ENCODE measurements at regions not wholly inside any gene's neighbourhood (a gene's known extent, or its start where the extent isn't known, plus 50 kb on each side); places are given as distances from the start of the nearest gene placed in this dataset.

DNA sequence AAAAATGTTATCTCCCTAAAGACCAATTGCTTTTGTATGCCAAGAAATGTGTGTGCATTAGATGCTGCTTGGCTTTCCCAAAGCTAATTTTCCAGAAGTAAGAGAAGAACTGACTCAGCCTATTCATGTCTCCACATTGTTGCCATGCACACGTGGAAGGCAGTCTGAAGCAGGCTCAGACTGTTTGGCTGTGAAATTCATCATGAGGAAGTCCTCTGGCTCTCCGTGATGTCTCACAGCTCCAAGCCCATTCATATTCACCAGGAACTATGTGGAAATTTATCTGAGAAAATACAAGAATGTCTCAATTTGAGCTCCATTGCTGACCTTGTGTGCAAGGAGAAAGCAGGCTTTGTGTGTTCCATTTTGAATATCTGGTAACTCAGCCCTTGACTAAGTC, 1022.2 kb upstream of the GJE1 start:
- H3K4me3 ChIP-seq (ENCODE audit: low read length in 2 of 2), result no peak overlapping the region
- H3K27ac ChIP-seq (ENCODE audit: low read depth in 1 of 2, low read length in 1 of 2), result no peak overlapping the region
- H3K9me3 ChIP-seq (ENCODE audit: control insufficient read depth in 2 of 2, insufficient read depth in 1 of 2, low read length in 1 of 2), result no peaks in the 10 kb centered on the region
- no peaks in the 10 kb centered on the region for H3K4me1 ChIP-seq (ENCODE audit: control insufficient read depth in 2 of 2, insufficient read depth in 2 of 2, low read length in 2 of 2)
- no peaks in the 10 kb centered on the region for H3K36me3 ChIP-seq (ENCODE audit: control insufficient read depth in 2 of 2, insufficient read depth in 2 of 2, low read length in 1 of 2)
- WGBS, result 87% methylated on average over 2 of the region's 2 CpGs
- no peak for DNase-seq (ENCODE audit: low read depth in 6 of 9, low spot score in 9 of 9)
- no peaks in the 10 kb centered on the region for H3K27me3 ChIP-seq (ENCODE audit: control insufficient read depth in 2 of 2, insufficient read depth in 1 of 2, low read length in 1 of 2)

DNA sequence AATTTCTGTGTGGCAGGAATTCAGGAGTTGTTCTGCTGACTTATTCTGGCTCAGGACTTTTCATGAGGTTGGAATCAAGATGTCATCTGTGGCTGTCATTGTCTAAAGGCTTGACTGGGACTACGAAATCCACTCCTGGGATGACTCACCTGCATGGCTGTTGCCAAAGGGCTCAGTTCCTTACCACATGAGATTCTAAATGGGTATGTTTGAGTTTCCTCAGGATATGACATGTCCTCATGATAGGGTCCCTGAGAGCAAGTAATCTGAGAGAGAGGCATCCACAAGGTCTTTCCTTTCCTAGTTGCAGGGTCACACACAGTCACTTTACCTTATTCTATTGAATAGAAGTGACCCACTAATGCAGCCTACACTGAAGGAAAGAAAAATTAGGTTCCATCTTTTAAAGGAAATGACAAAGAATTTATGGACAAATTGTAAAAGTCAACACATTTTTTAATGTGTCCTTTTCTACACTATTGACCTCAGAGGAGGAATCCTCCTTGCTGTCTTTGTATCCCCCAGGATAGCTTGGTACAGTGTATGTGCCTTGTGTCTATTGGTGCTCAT, 1025.0 kb upstream of the GJE1 start:
- no peak for DNase-seq (ENCODE audit: low read depth in 6 of 9, low spot score in 9 of 9)
- 40% methylated on average over 1 of the region's 1 CpG for WGBS
- Histone ChIP-seq H3K4me1 (ENCODE audit: control insufficient read depth in 2 of 2, insufficient read depth in 2 of 2, low read length in 2 of 2) (no peaks in the 10 kb centered on the region), H3K36me3 (ENCODE audit: control insufficient read depth in 2 of 2, insufficient read depth in 2 of 2, low read length in 1 of 2) (no peaks in the 10 kb centered on the region), H3K27ac (ENCODE audit: low read depth in 1 of 2, low read length in 1 of 2) (no peak overlapping the region), H3K27me3 (ENCODE audit: control insufficient read depth in 2 of 2, insufficient read depth in 1 of 2, low read length in 1 of 2) (no peaks in the 10 kb centered on the region), H3K9me3 (ENCODE audit: control insufficient read depth in 2 of 2, insufficient read depth in 1 of 2, low read length in 1 of 2) (no peaks in the 10 kb centered on the region), H3K4me3 (ENCODE audit: low read length in 2 of 2) (no peak overlapping the region)

DNA sequence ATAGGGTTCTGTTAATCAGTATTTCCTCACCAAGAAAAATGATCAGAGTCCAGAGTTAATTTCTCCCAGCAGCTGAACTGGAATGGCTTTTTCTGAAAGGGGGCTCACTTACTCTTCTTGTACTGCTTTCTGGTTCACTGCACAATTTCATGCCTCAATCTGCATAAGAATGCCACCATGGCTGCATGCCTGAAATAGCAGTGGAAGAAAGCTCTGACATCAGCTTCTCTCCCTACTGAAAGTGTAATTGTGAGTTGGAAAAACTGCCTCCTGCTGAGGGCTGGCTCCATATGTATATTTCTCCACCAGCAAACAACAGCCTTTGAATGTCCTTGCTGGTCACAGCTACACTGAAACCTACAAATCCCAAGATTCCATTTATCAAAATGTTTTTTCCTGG, 1027.2 kb upstream of the GJE1 start:
- DNase-seq (ENCODE audit: low read depth in 6 of 9, low spot score in 9 of 9), result no peak
- Histone ChIP-seq H3K27ac (ENCODE audit: low read depth in 1 of 2, low read length in 1 of 2) (no peak overlapping the region), H3K9me3 (ENCODE audit: control insufficient read depth in 2 of 2, insufficient read depth in 1 of 2, low read length in 1 of 2) (no peaks in the 10 kb centered on the region), H3K27me3 (ENCODE audit: control insufficient read depth in 2 of 2, insufficient read depth in 1 of 2, low read length in 1 of 2) (no peaks in the 10 kb centered on the region), H3K36me3 (ENCODE audit: control insufficient read depth in 2 of 2, insufficient read depth in 2 of 2, low read length in 1 of 2) (no peaks in the 10 kb centered on the region), H3K4me1 (ENCODE audit: control insufficient read depth in 2 of 2, insufficient read depth in 2 of 2, low read length in 2 of 2) (no peaks in the 10 kb centered on the region), H3K4me3 (ENCODE audit: low read length in 2 of 2) (no peak overlapping the region)

DNA sequence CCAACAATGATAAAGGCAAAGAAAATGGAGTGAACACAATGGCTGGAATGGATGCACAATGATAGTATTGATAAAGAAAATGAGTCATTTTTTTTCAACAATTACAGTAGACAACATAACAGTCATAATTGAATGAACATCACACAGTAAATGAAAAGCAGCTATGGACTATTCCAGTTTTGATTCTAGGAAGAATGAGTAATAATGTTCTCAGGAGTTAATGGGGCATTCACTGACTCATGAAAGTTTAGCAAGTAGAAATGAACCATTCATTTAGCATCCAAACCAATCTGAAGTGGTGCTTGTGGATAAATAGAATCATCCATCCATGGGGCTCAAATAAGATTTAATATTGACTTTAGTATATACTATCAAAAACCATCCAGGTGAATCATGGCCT, 1029.5 kb upstream of the GJE1 start:
- DNase-seq (ENCODE audit: low read depth in 6 of 9, low spot score in 9 of 9), result no peak
- H3K27me3 ChIP-seq (ENCODE audit: control insufficient read depth in 2 of 2, insufficient read depth in 1 of 2, low read length in 1 of 2), result no peaks in the 10 kb centered on the region

DNA sequence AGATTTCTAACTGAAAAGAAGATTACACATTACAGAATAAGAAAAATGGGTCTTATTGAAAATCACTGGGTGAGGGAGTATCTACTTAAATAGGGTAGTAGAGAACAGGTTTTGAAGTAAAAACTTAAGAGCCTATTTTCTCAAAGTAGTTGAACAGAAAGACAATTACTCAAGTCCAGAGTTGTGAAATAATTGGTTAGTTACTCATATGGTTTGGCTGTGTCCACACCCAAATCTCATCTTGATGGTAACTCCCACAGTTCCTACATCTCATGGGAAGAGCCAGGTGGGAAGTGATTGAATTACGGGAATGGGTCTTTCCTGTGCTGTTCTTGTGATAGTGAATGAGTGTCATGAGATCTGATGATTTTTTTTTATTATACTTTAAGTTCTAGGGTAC, 1035.3 kb upstream of the GJE1 start:
- WGBS, result 74% methylated on average over 1 of the region's 1 CpG
- Histone ChIP-seq H3K4me1 (ENCODE audit: control insufficient read depth in 2 of 2, insufficient read depth in 2 of 2, low read length in 2 of 2) (no peaks in the 10 kb centered on the region), H3K36me3 (ENCODE audit: control insufficient read depth in 2 of 2, insufficient read depth in 2 of 2, low read length in 1 of 2) (no peaks in the 10 kb centered on the region), H3K9me3 (ENCODE audit: control insufficient read depth in 2 of 2, insufficient read depth in 1 of 2, low read length in 1 of 2) (peaks cover 0 to 7% of the 10 kb centered on the region in 2 donors), H3K27me3 (ENCODE audit: control insufficient read depth in 2 of 2, insufficient read depth in 1 of 2, low read length in 1 of 2) (no peaks in the 10 kb centered on the region), H3K27ac (ENCODE audit: low read depth in 1 of 2, low read length in 1 of 2) (no peak overlapping the region), H3K4me3 (ENCODE audit: low read length in 2 of 2) (no peak overlapping the region)
- no peak for DNase-seq (ENCODE audit: low read depth in 6 of 9, low spot score in 9 of 9)

More for the DNA sequence above, 1029.5 kb upstream of the GJE1 start:
- H3K4me3 ChIP-seq (ENCODE audit: low read length in 2 of 2), result no peak overlapping the region
- no peaks in the 10 kb centered on the region for H3K36me3 ChIP-seq (ENCODE audit: control insufficient read depth in 2 of 2, insufficient read depth in 2 of 2, low read length in 1 of 2)
- H3K4me1 ChIP-seq (ENCODE audit: control insufficient read depth in 2 of 2, insufficient read depth in 2 of 2, low read length in 2 of 2), result no peaks in the 10 kb centered on the region
- H3K27ac ChIP-seq (ENCODE audit: low read depth in 1 of 2, low read length in 1 of 2), result no peak overlapping the region
- peaks cover 0 to 7% of the 10 kb centered on the region in 2 donors for H3K9me3 ChIP-seq (ENCODE audit: control insufficient read depth in 2 of 2, insufficient read depth in 1 of 2, low read length in 1 of 2)

DNA sequence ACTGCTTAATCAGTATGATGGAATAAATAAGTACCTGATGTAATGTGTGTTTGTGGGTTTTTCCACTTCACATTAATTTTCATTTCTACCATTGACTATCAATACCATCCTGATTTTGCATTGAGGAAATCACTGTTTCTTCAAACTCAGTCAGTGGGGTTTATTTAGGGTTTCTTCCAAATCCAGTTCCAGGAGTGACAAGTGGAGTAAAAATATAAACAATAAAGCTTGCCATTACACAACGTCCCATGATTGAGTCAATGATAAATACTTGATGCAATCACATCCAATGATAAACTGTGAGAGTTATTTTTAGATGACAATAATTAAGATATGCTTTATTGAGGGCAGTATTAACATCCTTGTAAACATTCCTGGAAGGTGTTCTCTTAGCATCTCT, 1037.4 kb upstream of the GJE1 start:
- H3K36me3 ChIP-seq (ENCODE audit: control insufficient read depth in 2 of 2, insufficient read depth in 2 of 2, low read length in 1 of 2), result no peaks in the 10 kb centered on the region
- H3K27me3 ChIP-seq (ENCODE audit: control insufficient read depth in 2 of 2, insufficient read depth in 1 of 2, low read length in 1 of 2), result no peaks in the 10 kb centered on the region
- DNase-seq (ENCODE audit: low read depth in 6 of 9, low spot score in 9 of 9), result no peak
- no peak overlapping the region for H3K4me3 ChIP-seq (ENCODE audit: low read length in 2 of 2)
- peaks cover 0 to 7% of the 10 kb centered on the region in 2 donors for H3K9me3 ChIP-seq (ENCODE audit: control insufficient read depth in 2 of 2, insufficient read depth in 1 of 2, low read length in 1 of 2)
- 85% methylated on average over 1 of the region's 1 CpG for WGBS
- no peaks in the 10 kb centered on the region for H3K4me1 ChIP-seq (ENCODE audit: control insufficient read depth in 2 of 2, insufficient read depth in 2 of 2, low read length in 2 of 2)
- H3K27ac ChIP-seq (ENCODE audit: low read depth in 1 of 2, low read length in 1 of 2), result no peak overlapping the region

DNA sequence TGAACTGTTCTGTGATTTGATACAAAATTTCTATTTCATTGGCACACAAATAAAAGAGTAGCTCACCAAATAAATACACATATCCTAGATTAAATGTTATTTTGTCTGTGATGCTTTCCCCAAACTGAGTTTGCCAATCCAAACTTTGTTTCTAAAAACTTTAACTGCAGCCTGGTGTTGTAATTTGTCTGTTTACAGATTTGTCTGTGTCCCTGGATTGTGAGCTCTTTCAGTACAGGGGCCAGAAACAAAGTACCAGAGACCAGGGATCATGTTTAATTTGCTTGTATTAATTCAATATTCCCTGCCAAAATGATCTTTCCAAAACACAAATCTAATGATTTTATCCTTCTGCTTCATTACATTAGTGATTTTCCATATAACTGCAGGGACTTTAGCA, 1044.6 kb upstream of the GJE1 start:
- DNase-seq (ENCODE audit: low read depth in 6 of 9, low spot score in 9 of 9), result no peak
- Histone ChIP-seq H3K36me3 (ENCODE audit: control insufficient read depth in 2 of 2, insufficient read depth in 2 of 2, low read length in 1 of 2) (no peaks in the 10 kb centered on the region), H3K4me3 (ENCODE audit: low read length in 2 of 2) (no peak overlapping the region), H3K27ac (ENCODE audit: low read depth in 1 of 2, low read length in 1 of 2) (no peak overlapping the region), H3K9me3 (ENCODE audit: control insufficient read depth in 2 of 2, insufficient read depth in 1 of 2, low read length in 1 of 2) (no peaks in the 10 kb centered on the region), H3K27me3 (ENCODE audit: control insufficient read depth in 2 of 2, insufficient read depth in 1 of 2, low read length in 1 of 2) (no peaks in the 10 kb centered on the region), H3K4me1 (ENCODE audit: control insufficient read depth in 2 of 2, insufficient read depth in 2 of 2, low read length in 2 of 2) (no peaks in the 10 kb centered on the region)

DNA sequence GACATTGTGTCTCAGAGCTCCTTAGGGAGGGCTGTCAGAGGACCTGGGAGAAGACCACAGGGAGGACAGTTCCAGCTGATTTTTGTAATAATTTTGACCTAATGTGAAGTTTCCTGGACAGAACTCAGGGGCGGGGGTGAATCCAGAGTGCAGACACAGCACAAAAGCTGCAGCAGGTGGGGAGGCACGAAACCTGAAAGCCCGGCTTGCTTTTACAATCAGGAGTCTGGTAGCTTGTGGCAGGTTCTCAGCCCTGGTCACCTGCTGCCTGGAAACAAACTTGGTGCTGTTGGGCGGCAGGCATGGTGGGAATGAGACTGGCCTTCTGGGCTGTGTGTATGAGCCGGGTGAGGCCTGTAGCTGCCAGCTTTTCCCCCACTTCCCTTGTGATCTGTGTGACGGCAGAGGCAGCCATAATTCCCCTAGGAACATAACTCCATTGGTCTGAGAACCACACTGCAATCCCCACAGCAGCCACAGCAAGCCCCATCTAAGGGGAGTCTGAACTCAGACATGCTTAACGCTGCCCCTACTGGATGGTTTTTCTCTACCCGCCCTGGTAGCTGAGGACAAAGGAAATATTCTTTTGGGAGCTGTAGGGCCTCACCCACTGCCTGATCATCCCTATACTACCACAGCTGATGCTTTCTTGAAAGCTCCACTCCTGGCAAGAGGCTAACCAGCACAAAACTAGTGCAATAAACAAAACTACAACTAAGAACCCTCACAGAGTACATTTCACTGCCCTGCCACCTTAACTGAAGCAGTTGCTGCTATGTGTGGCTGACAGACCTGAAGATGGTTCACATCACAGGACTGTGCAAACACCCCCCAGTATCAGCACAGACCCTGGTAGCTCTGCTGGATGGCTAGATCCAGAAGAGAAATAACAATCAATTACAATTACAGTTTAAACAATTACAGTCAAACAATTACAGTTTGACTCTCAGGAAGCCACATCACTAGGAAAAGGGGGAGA, 1055.1 kb upstream of the GJE1 start:
- H3K9me3 ChIP-seq (ENCODE audit: control insufficient read depth in 2 of 2, insufficient read depth in 1 of 2, low read length in 1 of 2), result peaks cover 0 to 9% of the 10 kb centered on the region in 2 donors
- H3K36me3 ChIP-seq (ENCODE audit: control insufficient read depth in 2 of 2, insufficient read depth in 2 of 2, low read length in 1 of 2), result no peaks in the 10 kb centered on the region
- no peak overlapping the region for H3K4me3 ChIP-seq (ENCODE audit: low read length in 2 of 2)
- no peaks in the 10 kb centered on the region for H3K4me1 ChIP-seq (ENCODE audit: control insufficient read depth in 2 of 2, insufficient read depth in 2 of 2, low read length in 2 of 2)
- WGBS, result 95% methylated on average over 8 of the region's 8 CpGs
- peak in 1 of 9 donors; percentile 4 for DNase-seq (ENCODE audit: low read depth in 6 of 9, low spot score in 9 of 9)
- H3K27me3 ChIP-seq (ENCODE audit: control insufficient read depth in 2 of 2, insufficient read depth in 1 of 2, low read length in 1 of 2), result no peaks in the 10 kb centered on the region
- no peak overlapping the region for H3K27ac ChIP-seq (ENCODE audit: low read depth in 1 of 2, low read length in 1 of 2)

DNA sequence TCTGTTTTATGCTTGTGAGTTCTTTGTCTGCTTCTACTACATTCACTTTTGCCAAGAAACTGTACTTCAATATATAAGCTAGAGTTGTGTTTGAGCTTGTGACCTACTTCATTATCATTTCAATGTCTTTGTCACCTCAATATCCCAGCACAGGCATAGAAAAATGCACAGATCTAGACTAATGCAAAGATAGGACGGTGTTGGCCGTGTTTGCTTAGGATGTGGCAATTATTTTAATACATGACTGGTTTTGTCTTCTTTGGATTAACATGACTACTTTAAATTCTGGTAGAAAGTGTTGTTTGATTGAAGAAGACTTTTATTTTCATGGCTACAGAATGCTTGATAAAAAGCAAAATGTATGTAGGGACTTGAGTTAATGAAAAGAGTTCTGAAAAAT, 1075.0 kb upstream of the GJE1 start:
- H3K4me3 ChIP-seq (ENCODE audit: low read length in 2 of 2), result no peak overlapping the region
- no peak for DNase-seq (ENCODE audit: low read depth in 6 of 9, low spot score in 9 of 9)
- 93% methylated on average over 2 of the region's 2 CpGs for WGBS
- H3K27ac ChIP-seq (ENCODE audit: low read depth in 1 of 2, low read length in 1 of 2), result no peak overlapping the region
- H3K27me3 ChIP-seq (ENCODE audit: control insufficient read depth in 2 of 2, insufficient read depth in 1 of 2, low read length in 1 of 2), result no peaks in the 10 kb centered on the region
- H3K36me3 ChIP-seq (ENCODE audit: control insufficient read depth in 2 of 2, insufficient read depth in 2 of 2, low read length in 1 of 2), result no peaks in the 10 kb centered on the region
- H3K4me1 ChIP-seq (ENCODE audit: control insufficient read depth in 2 of 2, insufficient read depth in 2 of 2, low read length in 2 of 2), result no peaks in the 10 kb centered on the region
- no peaks in the 10 kb centered on the region for H3K9me3 ChIP-seq (ENCODE audit: control insufficient read depth in 2 of 2, insufficient read depth in 1 of 2, low read length in 1 of 2)

Data from thymus (tissue), 11 donors.